ENCODE measurements at regions not wholly inside any gene's neighbourhood (a gene's known extent, or its start where the extent isn't known, plus 50 kb on each side); places are given as distances from the start of the nearest gene placed in this dataset.

DNA sequence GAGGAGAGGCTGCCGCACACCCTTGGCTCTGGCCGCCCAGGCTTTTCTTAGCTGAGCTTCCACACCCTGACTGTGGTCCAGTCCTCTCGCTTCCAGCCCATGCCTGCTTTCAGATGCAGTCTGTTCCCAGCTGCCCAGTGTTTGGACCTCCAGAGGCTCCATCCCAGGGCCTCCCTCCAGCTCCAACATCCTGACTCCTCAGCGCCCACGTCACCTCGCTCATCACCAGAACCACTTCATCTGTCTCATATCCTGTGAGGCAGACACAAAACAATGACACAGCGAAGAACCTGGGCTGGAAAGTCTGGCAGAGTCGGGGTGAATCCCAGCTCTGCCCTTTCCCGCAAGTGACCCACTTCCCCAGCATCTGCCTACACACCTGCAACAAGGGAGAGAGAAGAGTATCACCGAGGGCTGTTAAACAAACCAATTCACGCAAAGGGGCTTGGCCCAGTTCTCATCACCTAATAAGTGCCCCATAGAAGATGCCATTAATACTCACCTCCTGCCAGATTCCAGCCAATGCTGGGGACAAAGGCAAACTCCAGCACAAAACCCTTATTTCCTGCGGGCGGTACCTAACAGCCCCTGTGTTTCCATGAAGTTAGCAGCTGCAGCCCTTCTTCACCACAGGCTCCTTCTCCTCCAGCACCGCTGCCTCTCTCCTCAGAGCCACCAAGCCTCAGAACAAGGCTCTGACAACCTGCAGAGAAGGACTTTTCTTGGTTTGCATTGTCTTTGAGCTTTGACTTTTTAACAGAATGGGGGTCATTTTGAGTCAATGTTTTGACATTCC is 133.4 kb upstream of the CDH4 start:
- Histone ChIP-seq H2AFZ (ENCODE audit: low read depth, low read length, severe bottlenecking) (no peak overlapping the region), H3K4me2 (ENCODE audit: low read depth, low read length, poor library complexity, severe bottlenecking) (no peak overlapping the region), H3K79me2 (ENCODE audit: insufficient read depth, low read length) (no peaks in the 10 kb centered on the region), H3K27ac (ENCODE audit: low read depth, low read length) (no peak overlapping the region), H3K4me3 (ENCODE audit: insufficient read depth, low read length, poor library complexity, severe bottlenecking) (no peak overlapping the region), H3K36me3 (ENCODE audit: low read length) (no peaks in the 10 kb centered on the region), H3K9ac (ENCODE audit: low read length) (no peak overlapping the region), H3F3A (ENCODE audit: insufficient read depth) (no peaks in the 10 kb centered on the region), H3K9me3 (ENCODE audit: insufficient read depth, low read length) (no peaks in the 10 kb centered on the region), H3K9me2 (replicated peaks; ENCODE audit: insufficient read depth, low read length) (no peaks in the 10 kb centered on the region), H3K27me3 (ENCODE audit: low read length) (no peaks in the 10 kb centered on the region), H4K20me1 (ENCODE audit: low read depth, low read length) (no peaks in the 10 kb centered on the region)
- TF ChIP-seq EZH2phosphoT487 (conservative IDR thresholded peaks at IDR 0.05; ENCODE audit: low read length) = no peak
- TF ChIP-seq, protein P1, sequence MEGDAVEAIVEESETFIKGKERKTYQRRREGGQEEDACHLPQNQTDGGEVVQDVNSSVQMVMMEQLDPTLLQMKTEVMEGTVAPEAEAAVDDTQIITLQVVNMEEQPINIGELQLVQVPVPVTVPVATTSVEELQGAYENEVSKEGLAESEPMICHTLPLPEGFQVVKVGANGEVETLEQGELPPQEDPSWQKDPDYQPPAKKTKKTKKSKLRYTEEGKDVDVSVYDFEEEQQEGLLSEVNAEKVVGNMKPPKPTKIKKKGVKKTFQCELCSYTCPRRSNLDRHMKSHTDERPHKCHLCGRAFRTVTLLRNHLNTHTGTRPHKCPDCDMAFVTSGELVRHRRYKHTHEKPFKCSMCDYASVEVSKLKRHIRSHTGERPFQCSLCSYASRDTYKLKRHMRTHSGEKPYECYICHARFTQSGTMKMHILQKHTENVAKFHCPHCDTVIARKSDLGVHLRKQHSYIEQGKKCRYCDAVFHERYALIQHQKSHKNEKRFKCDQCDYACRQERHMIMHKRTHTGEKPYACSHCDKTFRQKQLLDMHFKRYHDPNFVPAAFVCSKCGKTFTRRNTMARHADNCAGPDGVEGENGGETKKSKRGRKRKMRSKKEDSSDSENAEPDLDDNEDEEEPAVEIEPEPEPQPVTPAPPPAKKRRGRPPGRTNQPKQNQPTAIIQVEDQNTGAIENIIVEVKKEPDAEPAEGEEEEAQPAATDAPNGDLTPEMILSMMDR (IDR thresholded peaks at IDR 0.05; ENCODE audit: insufficient read depth, low read length, poor library complexity, severe bottlenecking) = no peak

GRCh38 chr20:61119273-61119672 is 132.8 kb upstream of the CDH4 start:
- no peaks in the 10 kb centered on the region for H4K20me1 ChIP-seq (ENCODE audit: low read depth, low read length)
- no peak overlapping the region for H3K4me3 ChIP-seq (ENCODE audit: insufficient read depth, low read length, poor library complexity, severe bottlenecking)
- H3K36me3 ChIP-seq (ENCODE audit: low read length) = no peaks in the 10 kb centered on the region
- no peak overlapping the region for H3K4me2 ChIP-seq (ENCODE audit: low read depth, low read length, poor library complexity, severe bottlenecking)
- H2AFZ ChIP-seq (ENCODE audit: low read depth, low read length, severe bottlenecking) = no peak overlapping the region
- H3K27me3 ChIP-seq (ENCODE audit: low read length) = no peaks in the 10 kb centered on the region
- TF ChIP-seq, protein P1 (IDR thresholded peaks at IDR 0.05; ENCODE audit: insufficient read depth, low read length, poor library complexity, severe bottlenecking) = no peak
- TF ChIP-seq EZH2phosphoT487 (conservative IDR thresholded peaks at IDR 0.05; ENCODE audit: low read length) = no peak
- no peaks in the 10 kb centered on the region for H3K79me2 ChIP-seq (ENCODE audit: insufficient read depth, low read length)
- no peaks in the 10 kb centered on the region for H3K9me3 ChIP-seq (ENCODE audit: insufficient read depth, low read length)
- no peaks in the 10 kb centered on the region for H3F3A ChIP-seq (ENCODE audit: insufficient read depth)
- H3K9ac ChIP-seq (ENCODE audit: low read length) = no peak overlapping the region
- H3K9me2 ChIP-seq (replicated peaks; ENCODE audit: insufficient read depth, low read length) = no peaks in the 10 kb centered on the region
- no peak overlapping the region for H3K27ac ChIP-seq (ENCODE audit: low read depth, low read length)

GRCh38 chr20:61119794-61120410 is 132.2 kb upstream of the CDH4 start:
- Histone ChIP-seq H3K9ac (ENCODE audit: low read length) (no peak overlapping the region), H3K36me3 (ENCODE audit: low read length) (no peaks in the 10 kb centered on the region), H3F3A (ENCODE audit: insufficient read depth) (no peaks in the 10 kb centered on the region), H3K9me3 (ENCODE audit: insufficient read depth, low read length) (no peaks in the 10 kb centered on the region), H3K27me3 (ENCODE audit: low read length) (no peaks in the 10 kb centered on the region), H4K20me1 (ENCODE audit: low read depth, low read length) (no peaks in the 10 kb centered on the region), H3K79me2 (ENCODE audit: insufficient read depth, low read length) (no peaks in the 10 kb centered on the region), H3K27ac (ENCODE audit: low read depth, low read length) (no peak overlapping the region), H3K4me2 (ENCODE audit: low read depth, low read length, poor library complexity, severe bottlenecking) (no peak overlapping the region), H3K9me2 (replicated peaks; ENCODE audit: insufficient read depth, low read length) (no peaks in the 10 kb centered on the region), H2AFZ (ENCODE audit: low read depth, low read length, severe bottlenecking) (no peak overlapping the region), H3K4me3 (ENCODE audit: insufficient read depth, low read length, poor library complexity, severe bottlenecking) (no peak overlapping the region)
- TF ChIP-seq EZH2phosphoT487 (conservative IDR thresholded peaks at IDR 0.05; ENCODE audit: low read length) = no peak
- TF ChIP-seq, protein P1 (IDR thresholded peaks at IDR 0.05; ENCODE audit: insufficient read depth, low read length, poor library complexity, severe bottlenecking) = no peak
